Liver (tissue), 8 donors: ENCODE measurements at regions not wholly inside any gene's neighbourhood (a gene's known extent, or its start where the extent isn't known, plus 50 kb on each side); places are given as distances from the start of the nearest gene placed in this dataset.

Experiments
- DNase-seq: peaks from one replicate; pipeline ENCODE4 v3.0.0-alpha.2; 2017; ENCODE audit warnings: low spot score
- H3K27ac ChIP-seq, 2 donors: one replicate each; pipeline ENCODE4 v1.7.0; 2013; ENCODE audit warnings: inconsistent platforms in 2 of 2, low read length in 2 of 2, control low read depth in 1 of 2, low read depth in 1 of 2, mild to moderate bottlenecking in 1 of 2
- H3K27me3 ChIP-seq, 4 donors: one replicate each; pipeline versions ENCODE4 v1.6.1 to v1.7.0; 2013; ENCODE audit warnings: low read length in 3 of 4, inconsistent platforms in 1 of 4, mild to moderate bottlenecking in 1 of 4, moderate library complexity in 1 of 4; ENCODE audit not compliant: control insufficient read depth in 4 of 4, insufficient read depth in 4 of 4
- H3K36me3 ChIP-seq, 4 donors: one replicate each; pipeline versions ENCODE4 v1.6.1 to v1.7.0; 2013; ENCODE audit warnings: low read length in 3 of 4, mild to moderate bottlenecking in 3 of 4, low read depth in 1 of 4, moderate library complexity in 1 of 4; ENCODE audit not compliant: control insufficient read depth in 4 of 4, insufficient read depth in 3 of 4
- H3K4me1 ChIP-seq, 4 donors: one replicate each; pipeline versions ENCODE4 v1.6.1 to v1.7.0; 2013; ENCODE audit warnings: low read length in 3 of 4, mild to moderate bottlenecking in 3 of 4, moderate library complexity in 1 of 4; ENCODE audit not compliant: control insufficient read depth in 4 of 4, insufficient read depth in 4 of 4
- H3K4me3 ChIP-seq, 3 donors: one replicate each; pipeline versions ENCODE4 v1.6.1 to v1.7.0; 2013; ENCODE audit warnings: low read length in 3 of 3, control low read depth in 1 of 3, low read depth in 1 of 3, mild to moderate bottlenecking in 1 of 3
- H3K9ac ChIP-seq, 2 donors: one replicate each; pipeline ENCODE4 v1.7.0; 2013; ENCODE audit warnings: low read length in 2 of 2, mild to moderate bottlenecking in 2 of 2, moderate library complexity in 2 of 2, control low read depth in 1 of 2, low read depth in 1 of 2
- H3K9me3 ChIP-seq, 4 donors: one replicate each; pipeline versions ENCODE4 v1.6.1 to v1.7.0; 2013; ENCODE audit warnings: low read length in 3 of 4; ENCODE audit not compliant: control insufficient read depth in 4 of 4
- ATF3 ChIP-seq: IDR thresholded peaks from 2 replicates; pipeline ENCODE4 v1.6.1; 2016; ENCODE audit warnings: antibody characterized with exemption
- CTCF ChIP-seq: fragments of 150-350 bp; IDR thresholded peaks from 2 replicates; pipeline ENCODE4 v1.5.1; 2017; ENCODE audit warnings: improper control_type of control experiment, low read depth, low read length; ENCODE audit not compliant: missing input control
- EGR1 ChIP-seq, 2 donors: IDR thresholded peaks; 2 replicates each; pipeline ENCODE4 v1.6.1; 2016 to 2018; ENCODE audit warnings: antibody characterized with exemption in 2 of 2, low read depth in 2 of 2
- FOXA1 ChIP-seq: IDR thresholded peaks from 2 replicates; pipeline ENCODE4 v1.6.1; 2016; ENCODE audit warnings: antibody characterized with exemption
- FOXA2 ChIP-seq: IDR thresholded peaks from 2 replicates; pipeline ENCODE4 v1.6.1; 2016; ENCODE audit warnings: antibody characterized with exemption
- GABPA ChIP-seq, 2 donors: IDR thresholded peaks in 1 of 2; conservative IDR thresholded peaks in 1 of 2; 2 replicates each; pipeline ENCODE4 v1.6.1; 2016; ENCODE audit warnings: antibody characterized with exemption in 2 of 2, mild to moderate bottlenecking in 1 of 2, moderate library complexity in 1 of 2
- HNF4G ChIP-seq: IDR thresholded peaks from 2 replicates; pipeline ENCODE4 v1.6.1; 2016; ENCODE audit warnings: antibody characterized with exemption
- JUND ChIP-seq, 2 donors: IDR thresholded peaks; 2 replicates each; pipeline ENCODE4 v1.6.1; 2016; ENCODE audit warnings: antibody characterized with exemption in 2 of 2
- NR2F2 ChIP-seq: IDR thresholded peaks from 2 replicates; pipeline ENCODE4 v1.6.1; 2016; ENCODE audit warnings: antibody characterized with exemption
- RXRA ChIP-seq, 2 donors: IDR thresholded peaks; 2 replicates each; pipeline ENCODE4 v1.6.1; 2017 to 2018; ENCODE audit warnings: antibody characterized with exemption in 2 of 2, mild to moderate bottlenecking in 1 of 2
- SP1 ChIP-seq: IDR thresholded peaks from 2 replicates; pipeline ENCODE4 v1.6.1; 2018; ENCODE audit warnings: antibody characterized with exemption, mild to moderate bottlenecking
- YY1 ChIP-seq: IDR thresholded peaks from 2 replicates; pipeline ENCODE4 v1.6.1; 2016; ENCODE audit warnings: antibody characterized with exemption, mild to moderate bottlenecking
- ZBTB33 ChIP-seq: IDR thresholded peaks from 2 replicates; pipeline ENCODE4 v1.6.1; 2016; ENCODE audit warnings: antibody characterized with exemption
- WGBS: extraction: QIAGEN DNeasy Blood & Tissue Kit; methylation state at CpG from one replicate; pipeline ENCODE4 v1.1.7; 2013; 5-methylcytosine and 5-hydroxymethylcytosine counted together
- TF ChIP-seq, protein P1 (sequence below): IDR thresholded peaks from 2 replicates; pipeline ENCODE4 v1.6.1; 2016; ENCODE audit warnings: antibody characterized with exemption, mild to moderate bottlenecking
- TF ChIP-seq, protein P2 (sequence below): IDR thresholded peaks from 2 replicates; pipeline ENCODE4 v1.6.1; 2016; ENCODE audit warnings: antibody characterized with exemption
- donor health status: healthy.
- donor health status: healthy.
- donor health status: healthy.
- donor health status: healthy.
- donor health status: healthy.

GRCh38 chr12:124149287-124149686 is 145.6 kb upstream of the RFLNA start:
- DNase-seq: no peak
- Histone ChIP-seq H3K9me3 (no peaks in the 10 kb centered on the region), H3K27ac (no peak overlapping the region), H3K4me1 (no peaks in the 10 kb centered on the region), H3K27me3 (no peaks in the 10 kb centered on the region), H3K4me3 (no peak overlapping the region), H3K36me3 (no peaks in the 10 kb centered on the region), H3K9ac (no peak overlapping the region)
- TF ChIP-seq YY1 (no peak), EGR1 (IDR thresholded peaks at IDR 0.05; ENCODE audit: low read depth in 2 of 2) (no peak), ATF3 (no peak), HNF4G (no peak), FOXA1 (no peak), ZBTB33 (no peak), GABPA (IDR thresholded peaks at IDR 0.05 in 1 of 2, conservative IDR thresholded peaks at IDR 0.05 in 1 of 2) (no peak), CTCF (no peak), SP1 (no peak), RXRA (IDR thresholded peaks at IDR 0.05) (no peak), JUND (IDR thresholded peaks at IDR 0.05) (no peak), NR2F2 (no peak)
- TF ChIP-seq, protein P1, sequence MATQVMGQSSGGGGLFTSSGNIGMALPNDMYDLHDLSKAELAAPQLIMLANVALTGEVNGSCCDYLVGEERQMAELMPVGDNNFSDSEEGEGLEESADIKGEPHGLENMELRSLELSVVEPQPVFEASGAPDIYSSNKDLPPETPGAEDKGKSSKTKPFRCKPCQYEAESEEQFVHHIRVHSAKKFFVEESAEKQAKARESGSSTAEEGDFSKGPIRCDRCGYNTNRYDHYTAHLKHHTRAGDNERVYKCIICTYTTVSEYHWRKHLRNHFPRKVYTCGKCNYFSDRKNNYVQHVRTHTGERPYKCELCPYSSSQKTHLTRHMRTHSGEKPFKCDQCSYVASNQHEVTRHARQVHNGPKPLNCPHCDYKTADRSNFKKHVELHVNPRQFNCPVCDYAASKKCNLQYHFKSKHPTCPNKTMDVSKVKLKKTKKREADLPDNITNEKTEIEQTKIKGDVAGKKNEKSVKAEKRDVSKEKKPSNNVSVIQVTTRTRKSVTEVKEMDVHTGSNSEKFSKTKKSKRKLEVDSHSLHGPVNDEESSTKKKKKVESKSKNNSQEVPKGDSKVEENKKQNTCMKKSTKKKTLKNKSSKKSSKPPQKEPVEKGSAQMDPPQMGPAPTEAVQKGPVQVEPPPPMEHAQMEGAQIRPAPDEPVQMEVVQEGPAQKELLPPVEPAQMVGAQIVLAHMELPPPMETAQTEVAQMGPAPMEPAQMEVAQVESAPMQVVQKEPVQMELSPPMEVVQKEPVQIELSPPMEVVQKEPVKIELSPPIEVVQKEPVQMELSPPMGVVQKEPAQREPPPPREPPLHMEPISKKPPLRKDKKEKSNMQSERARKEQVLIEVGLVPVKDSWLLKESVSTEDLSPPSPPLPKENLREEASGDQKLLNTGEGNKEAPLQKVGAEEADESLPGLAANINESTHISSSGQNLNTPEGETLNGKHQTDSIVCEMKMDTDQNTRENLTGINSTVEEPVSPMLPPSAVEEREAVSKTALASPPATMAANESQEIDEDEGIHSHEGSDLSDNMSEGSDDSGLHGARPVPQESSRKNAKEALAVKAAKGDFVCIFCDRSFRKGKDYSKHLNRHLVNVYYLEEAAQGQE: no peak
- TF ChIP-seq, protein P2, sequence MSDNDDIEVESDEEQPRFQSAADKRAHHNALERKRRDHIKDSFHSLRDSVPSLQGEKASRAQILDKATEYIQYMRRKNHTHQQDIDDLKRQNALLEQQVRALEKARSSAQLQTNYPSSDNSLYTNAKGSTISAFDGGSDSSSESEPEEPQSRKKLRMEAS: no peak
- whole genome bisulfite sequencing: 92% methylated on average over 7 of the region's 7 CpGs

DNA sequence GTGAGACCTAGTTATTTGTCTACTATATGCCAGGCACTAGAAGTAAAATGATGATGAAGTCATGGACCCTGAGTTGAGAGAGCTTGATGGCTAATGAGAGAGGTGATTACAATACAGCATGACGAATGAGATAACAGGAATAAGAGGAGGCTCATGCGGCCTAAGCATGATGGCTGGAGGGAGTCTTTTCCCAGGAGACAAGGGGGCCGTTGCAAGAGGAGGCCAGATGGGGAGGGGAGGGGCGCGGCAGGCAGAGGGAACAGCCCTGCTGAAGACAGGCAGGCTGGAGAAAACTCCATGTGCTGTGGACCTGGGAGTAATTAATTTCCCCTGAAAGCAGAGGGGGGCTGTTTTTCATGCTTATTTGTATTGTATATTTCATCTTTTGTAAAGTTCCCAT is 144.7 kb upstream of the RFLNA start:
- no peak for TF ChIP-seq FOXA2
- WGBS: 80% methylated on average over 5 of the region's 5 CpGs
- Histone ChIP-seq H3K9ac (no peak overlapping the region), H3K4me1 (no peaks in the 10 kb centered on the region), H3K4me3 (no peak overlapping the region), H3K36me3 (no peaks in the 10 kb centered on the region), H3K9me3 (no peaks in the 10 kb centered on the region), H3K27ac (no peak overlapping the region), H3K27me3 (no peaks in the 10 kb centered on the region)
- no peak for DNase-seq
